MCF 10A (cell line): ENCODE measurements at regions not wholly inside any gene's neighbourhood (a gene's known extent, or its start where the extent isn't known, plus 50 kb on each side); places are given as distances from the start of the nearest gene placed in this dataset.

Experiments used
- BruUV-seq: library from RNA; stranded (reverse); fragments of 400-500 nt; replicated peaks from 2 replicates; lab custom pipeline; 2021; lab: Mats Ljungman, UMichigan
- CTCF ChIA-PET: fragments of 300-600 bp; sonication (Branson Sonifier 250); formaldehyde crosslinking; extraction: SDS; loops from one replicate; lab custom pipeline; 2021; ENCODE audit warnings: antibody characterized with exemption, inconsistent platforms; lab: Yijun Ruan, JAX
- POLR2A ChIA-PET: fragments of 300-600, 350-650 bp; sonication (Branson Sonifier 250); formaldehyde crosslinking; extraction: SDS; loops from one replicate; lab custom pipeline; 2020; ENCODE audit warnings: antibody characterized with exemption, inconsistent platforms; lab: Yijun Ruan, JAX
- DNase-seq: peaks from one replicate; pipeline ENCODE4 v3.0.0-alpha.2; 2018; ENCODE audit not compliant: unreplicated experiment
- H3K27ac Mint-ChIP-seq: one replicate; pipeline ENCODE4 v1.8.0; 2022; ENCODE audit warnings: mild to moderate bottlenecking, low read depth, mixed read lengths; ENCODE audit not compliant: unreplicated experiment
- H3K27me3 Mint-ChIP-seq: one replicate; pipeline ENCODE4 v1.8.0; 2022; ENCODE audit warnings: mixed read lengths; ENCODE audit not compliant: insufficient read depth, unreplicated experiment
- H3K36me3 Mint-ChIP-seq: one replicate; pipeline ENCODE4 v1.8.0; 2022; ENCODE audit warnings: mild to moderate bottlenecking, moderate library complexity, mixed read lengths; ENCODE audit not compliant: insufficient read depth, unreplicated experiment
- H3K4me1 Mint-ChIP-seq: one replicate; pipeline ENCODE4 v1.8.0; 2022; ENCODE audit warnings: mixed read lengths; ENCODE audit not compliant: insufficient read depth, unreplicated experiment
- H3K4me3 Mint-ChIP-seq: one replicate; pipeline ENCODE4 v1.8.0; 2022; ENCODE audit warnings: mild to moderate bottlenecking, moderate library complexity, mixed read lengths; ENCODE audit not compliant: unreplicated experiment
- H3K9me3 Mint-ChIP-seq: one replicate; pipeline ENCODE4 v1.8.0; 2022; ENCODE audit warnings: mixed read lengths; ENCODE audit not compliant: unreplicated experiment
- CTCF ChIP-seq: fragments of 200-600 bp; IDR thresholded peaks from one replicate; pipeline ENCODE4 v1.8.0; 2022; ENCODE audit warnings: antibody characterized with exemption, mild to moderate bottlenecking; ENCODE audit not compliant: unreplicated experiment
- intact Hi-C: fragments of 100-400 bp; cut with micrococcal nuclease; formaldehyde crosslinking; loops from 2 replicates; pipeline ENCODE4 v1.14.1; 2022

- Mint-ChIP-seq H3K4me3 (no peak overlapping the region), H3K27ac (no peak overlapping the region), H3K36me3 (no peaks in the 10 kb centered on the region), H3K4me1 (peaks cover 6% of the 10 kb centered on the region), H3K9me3 (no peaks in the 10 kb centered on the region), H3K27me3 (peaks cover 41% of the 10 kb centered on the region)
- no peak for TF ChIP-seq CTCF
- intact Hi-C loops = no loop called here
- no TSS peak for BruUV-seq
- DNase-seq = no peak
- ChIA-PET CTCF (interaction anchor here (0.7 kb wide), 1 partner anchor 52 kb away, joined by 3 read pairs; no protein-coding TSS in a partner anchor), POLR2A (no interaction called here)
Measured at GRCh38 chr2:201959198-201959597, 74.5 kb upstream of the FZD7 start.

- H3K9me3 Mint-ChIP-seq = no peaks in the 10 kb centered on the region
- intact Hi-C loops = no loop called here
- DNase-seq = no peak
- no peak overlapping the region for H3K27ac Mint-ChIP-seq
- POLR2A ChIA-PET = no interaction called here
- TF ChIP-seq CTCF = no peak
- H3K4me3 Mint-ChIP-seq = no peak overlapping the region
- peaks cover 6% of the 10 kb centered on the region for H3K4me1 Mint-ChIP-seq
- no TSS peak for BruUV-seq
- CTCF ChIA-PET = interaction anchor here (0.7 kb wide), 2 partner anchors 52 to 54 kb away, joined by 3 to 4 read pairs; no protein-coding TSS in a partner anchor
- H3K27me3 Mint-ChIP-seq = peaks cover 41% of the 10 kb centered on the region
- no peaks in the 10 kb centered on the region for H3K36me3 Mint-ChIP-seq
Measured at GRCh38 chr2:201959626-201960025, 74.0 kb upstream of the FZD7 start.

- Mint-ChIP-seq H3K36me3 (no peaks in the 10 kb centered on the region), H3K4me3 (no peak overlapping the region), H3K9me3 (no peaks in the 10 kb centered on the region), H3K4me1 (peaks cover 2% of the 10 kb centered on the region), H3K27ac (no peak overlapping the region), H3K27me3 (peaks cover 34% of the 10 kb centered on the region)
- ChIA-PET CTCF (interaction anchor here (0.7 to 1.1 kb wide), 2 partner anchors 54 to 100 kb away, joined by 4 read pairs; no protein-coding TSS in a partner anchor), POLR2A (no interaction called here)
- TF ChIP-seq CTCF = no peak
- intact Hi-C loops = no loop called here
- no TSS peak for BruUV-seq
- DNase-seq = no peak
Measured at GRCh38 chr2:201960305-201960704, 73.3 kb upstream of the FZD7 start.

GRCh38 chr2:201961401-201961800, 72.3 kb upstream of the FZD7 start:
- Mint-ChIP-seq H3K9me3 (no peaks in the 10 kb centered on the region), H3K36me3 (no peaks in the 10 kb centered on the region), H3K27me3 (peaks cover 23% of the 10 kb centered on the region), H3K4me3 (no peak overlapping the region), H3K27ac (no peak overlapping the region), H3K4me1 (no peaks in the 10 kb centered on the region)
- no peak for TF ChIP-seq CTCF
- intact Hi-C loops = no loop called here
- CTCF ChIA-PET = interaction anchor here (1.1 kb wide), 1 partner anchor 101 kb away, joined by 4 read pairs; no protein-coding TSS in a partner anchor
- POLR2A ChIA-PET = interaction anchor here (0.7 kb wide), 1 partner anchor 273 kb away, joined by 3 read pairs; no protein-coding TSS in a partner anchor
- no TSS peak for BruUV-seq
- no peak for DNase-seq
